ENCODE measurements at regions not wholly inside any gene's neighbourhood (a gene's known extent, or its start where the extent isn't known, plus 50 kb on each side); places are given as distances from the start of the nearest gene placed in this dataset.
"Not testable (repeated sequence)": the region's sequence is repeated elsewhere in the genome, so short reads cannot be mapped to it uniquely, and the experiment has no call there.

DNA sequence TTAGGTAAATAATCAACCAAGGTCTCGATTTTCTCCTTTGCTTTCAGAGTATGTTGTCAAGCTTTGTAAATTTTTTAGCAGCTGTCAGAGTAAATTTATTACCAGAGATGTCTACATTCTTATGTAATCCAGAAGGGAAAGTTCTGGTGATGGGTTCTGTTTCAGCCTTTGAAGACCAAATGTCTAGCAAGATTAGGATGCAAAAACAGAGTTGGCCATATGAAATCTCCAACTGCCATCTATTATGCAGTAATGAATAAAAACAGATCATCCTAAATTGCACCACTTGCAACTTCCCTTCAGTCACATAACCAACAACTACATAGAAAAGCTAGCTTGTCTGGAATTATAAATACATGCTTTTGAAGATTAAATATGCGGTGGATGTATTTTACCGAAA, 826.8 kb upstream of the KIF2B start:
- TF ChIP-seq, protein P1, sequence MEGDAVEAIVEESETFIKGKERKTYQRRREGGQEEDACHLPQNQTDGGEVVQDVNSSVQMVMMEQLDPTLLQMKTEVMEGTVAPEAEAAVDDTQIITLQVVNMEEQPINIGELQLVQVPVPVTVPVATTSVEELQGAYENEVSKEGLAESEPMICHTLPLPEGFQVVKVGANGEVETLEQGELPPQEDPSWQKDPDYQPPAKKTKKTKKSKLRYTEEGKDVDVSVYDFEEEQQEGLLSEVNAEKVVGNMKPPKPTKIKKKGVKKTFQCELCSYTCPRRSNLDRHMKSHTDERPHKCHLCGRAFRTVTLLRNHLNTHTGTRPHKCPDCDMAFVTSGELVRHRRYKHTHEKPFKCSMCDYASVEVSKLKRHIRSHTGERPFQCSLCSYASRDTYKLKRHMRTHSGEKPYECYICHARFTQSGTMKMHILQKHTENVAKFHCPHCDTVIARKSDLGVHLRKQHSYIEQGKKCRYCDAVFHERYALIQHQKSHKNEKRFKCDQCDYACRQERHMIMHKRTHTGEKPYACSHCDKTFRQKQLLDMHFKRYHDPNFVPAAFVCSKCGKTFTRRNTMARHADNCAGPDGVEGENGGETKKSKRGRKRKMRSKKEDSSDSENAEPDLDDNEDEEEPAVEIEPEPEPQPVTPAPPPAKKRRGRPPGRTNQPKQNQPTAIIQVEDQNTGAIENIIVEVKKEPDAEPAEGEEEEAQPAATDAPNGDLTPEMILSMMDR (conservative IDR thresholded peaks at IDR 0.05; ENCODE audit: control insufficient read depth, insufficient read depth, low read depth, low read length), result no peak
- no peak for DNase-seq (ENCODE audit: low read depth)
- H3K4me3 ChIP-seq (ENCODE audit: control insufficient read depth, low read depth, low read length), result no peak overlapping the region

- DNase-seq (ENCODE audit: low read depth), result no peak
- TF ChIP-seq, protein P1 (conservative IDR thresholded peaks at IDR 0.05; ENCODE audit: control insufficient read depth, insufficient read depth, low read depth, low read length), result no peak
- no peak overlapping the region for H3K4me3 ChIP-seq (ENCODE audit: control insufficient read depth, low read depth, low read length)
These were observed 827.6 kb upstream of the KIF2B start for GRCh38 chr17:52995147-52995546.

DNA sequence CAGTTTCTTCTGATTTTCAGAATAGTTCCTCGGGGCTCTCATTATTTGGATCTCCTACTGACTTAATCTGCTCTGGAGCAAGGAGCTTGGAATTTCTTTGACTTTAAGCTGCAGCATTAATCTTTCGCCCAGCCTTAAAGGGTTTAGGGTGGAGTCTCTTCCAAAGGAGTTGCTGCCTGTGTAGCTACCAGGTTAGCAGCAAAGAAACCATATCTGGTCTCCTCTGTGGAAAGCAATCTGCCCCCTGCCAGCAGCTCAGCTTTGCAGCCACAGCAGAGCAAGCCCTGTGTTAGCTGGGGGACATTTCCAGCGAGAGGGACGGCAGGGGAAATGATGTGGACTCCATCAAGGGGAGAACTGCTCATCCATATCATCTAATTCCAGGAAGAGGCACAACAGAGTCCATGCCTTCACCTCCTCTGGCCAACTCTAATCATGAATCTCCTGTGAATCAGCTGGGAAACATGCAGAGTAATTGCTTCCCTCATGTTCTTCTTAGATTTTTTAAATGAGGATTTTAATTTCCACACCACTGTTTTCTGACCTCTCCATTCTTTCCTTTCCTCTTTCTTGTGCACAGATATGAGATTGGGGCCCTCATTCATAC, 827.6 kb upstream of the CA10 start:
- TF ChIP-seq, protein P1 (conservative IDR thresholded peaks at IDR 0.05; ENCODE audit: control insufficient read depth, insufficient read depth, low read depth, low read length), result no peak
- DNase-seq (ENCODE audit: low read depth), result no peak

GRCh38 chr17:52982331-52982730, 823.8 kb upstream of the CA10 start:
- H3K4me3 ChIP-seq (ENCODE audit: control insufficient read depth, low read depth, low read length), result no peak overlapping the region
- no peak for DNase-seq (ENCODE audit: low read depth)
- TF ChIP-seq, protein P1 (conservative IDR thresholded peaks at IDR 0.05; ENCODE audit: control insufficient read depth, insufficient read depth, low read depth, low read length), result no peak

More for the DNA sequence above, 827.6 kb upstream of the CA10 start:
- no peak overlapping the region for H3K4me3 ChIP-seq (ENCODE audit: control insufficient read depth, low read depth, low read length)

- DNase-seq (ENCODE audit: low read depth), result no peak
- no peak overlapping the region for H3K4me3 ChIP-seq (ENCODE audit: control insufficient read depth, low read depth, low read length)
- TF ChIP-seq, protein P1 (conservative IDR thresholded peaks at IDR 0.05; ENCODE audit: control insufficient read depth, insufficient read depth, low read depth, low read length), result no peak
These were observed 821.4 kb upstream of the CA10 start for GRCh38 chr17:52979921-52980320.

DNA sequence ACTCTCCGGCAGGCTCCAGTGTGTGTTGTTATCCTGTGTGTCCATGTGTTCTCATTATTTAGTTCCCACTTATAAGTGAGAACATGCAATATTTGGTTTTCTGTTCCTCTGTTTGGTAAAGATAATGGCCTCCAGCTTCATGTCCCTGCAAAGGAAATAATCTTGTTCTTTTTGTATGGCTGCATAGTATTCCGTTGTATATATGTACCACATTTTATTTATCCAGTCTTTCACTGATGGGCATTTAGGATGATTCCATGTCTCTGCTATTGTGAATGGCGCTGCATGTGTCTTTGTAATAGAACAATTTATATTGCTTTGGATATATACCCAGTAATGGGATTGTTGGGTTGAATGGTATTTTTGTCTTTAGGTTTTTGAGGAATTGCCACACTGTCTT, 807.3 kb upstream of the CA10 start:
- no peak for DNase-seq (ENCODE audit: low read depth)
- no peak overlapping the region for H3K4me3 ChIP-seq (ENCODE audit: control insufficient read depth, low read depth, low read length)
- TF ChIP-seq, protein P1 (conservative IDR thresholded peaks at IDR 0.05; ENCODE audit: control insufficient read depth, insufficient read depth, low read depth, low read length), result no peak

- not testable (repeated sequence) for DNase-seq (ENCODE audit: low read depth); H3K4me3 ChIP-seq (ENCODE audit: control insufficient read depth, low read depth, low read length)
These were observed 803.2 kb upstream of the CA10 start for GRCh38 chr17:52961751-52962150.
